Adrenal gland (tissue), 9 donors: ENCODE measurements at regions not wholly inside any gene's neighbourhood (a gene's known extent, or its start where the extent isn't known, plus 50 kb on each side); places are given as distances from the start of the nearest gene placed in this dataset.

Source experiments
- DNase-seq, 7 donors: peaks; one replicate each; pipeline ENCODE4 v3.0.0-alpha.2; 2019 to 2020
- H3K27ac ChIP-seq, 5 donors: fragments of 200-600 bp; sonication (generic) in 4 of 5; 1 replicate in 3 of 5; 2 replicates in 2 of 5; pipeline versions ENCODE4 v1.5.1 to v1.8.0; 2016 to 2020; ENCODE audit warnings: mild to moderate bottlenecking in 1 of 5
- H3K27me3 ChIP-seq: fragments of 200-600 bp; 2 replicates; pipeline ENCODE4 v1.8.0; 2021
- H3K36me3 ChIP-seq, 2 donors: fragments of 200-600 bp; replicated peaks in 1 of 2; 1 replicate in 1 of 2; 2 replicates in 1 of 2; pipeline versions ENCODE4 v1.5.1 to v1.8.0; 2018 to 2022
- H3K4me1 ChIP-seq, 2 donors: fragments of 200-600 bp; replicated peaks in 1 of 2; 1 replicate in 1 of 2; 2 replicates in 1 of 2; pipeline versions ENCODE4 v1.5.1 to v1.8.0; 2018 to 2021
- H3K4me3 ChIP-seq, 4 donors: fragments of 200-600 bp; sonication (generic) in 3 of 4; one replicate each; pipeline ENCODE4 v1.5.1; 2016 to 2018
- H3K9me3 ChIP-seq, 3 donors: fragments of 200-600 bp; sonication (generic) in 1 of 3; replicated peaks in 1 of 3; 1 replicate in 2 of 3; 2 replicates in 1 of 3; pipeline versions ENCODE4 v1.5.1 to v1.8.0; 2016 to 2021
- POLR2A ChIP-seq, 2 donors: fragments of 450-650 bp; IDR thresholded peaks; one replicate each; pipeline ENCODE4 v1.6.1; 2017; ENCODE audit warnings: antibody characterized with exemption in 2 of 2, mild to moderate bottlenecking in 2 of 2, moderate library complexity in 1 of 2
- WGBS, 4 donors: extraction: QIAGEN DNeasy Blood & Tissue Kit in 2 of 4; methylation state at CpG; one replicate each; pipeline versions ENCODE4 v1.1.5 to v1.1.7; 2013 to 2017; 5-methylcytosine and 5-hydroxymethylcytosine counted together
- intact Hi-C, 2 donors: fragments of 100-400 bp; cut with DNase I; formaldehyde crosslinking; loops; one replicate each; pipeline versions ENCODE4 v1.14.1 to v1.15.0; 2022 to 2023
- TF ChIP-seq, protein P1 (sequence below), 6 experiments: fragments of 450-650 bp in 4 of 6; fragments of 200-600 bp in 2 of 6; sonication (generic) in 1 of 6; IDR thresholded peaks; 1 replicate in 5 of 6; 2 replicates in 1 of 6; pipeline versions ENCODE4 v1.5.1 to v1.8.0; 2016 to 2021; ENCODE audit warnings: antibody characterized with exemption in 6 of 6, mild to moderate bottlenecking in 2 of 6, moderate library complexity in 1 of 6
- donor health status: healthy with polysubstance abuse.
- donor health status: Bipolar disorder and iron deficiency.
- donor health status: DM: yes; HTN: yes; CAD: no.
- donor health status: DM: no; HTN: no; CAD: no.
- donor health status: DM: no; HTN: no; CAD: no.

DNA sequence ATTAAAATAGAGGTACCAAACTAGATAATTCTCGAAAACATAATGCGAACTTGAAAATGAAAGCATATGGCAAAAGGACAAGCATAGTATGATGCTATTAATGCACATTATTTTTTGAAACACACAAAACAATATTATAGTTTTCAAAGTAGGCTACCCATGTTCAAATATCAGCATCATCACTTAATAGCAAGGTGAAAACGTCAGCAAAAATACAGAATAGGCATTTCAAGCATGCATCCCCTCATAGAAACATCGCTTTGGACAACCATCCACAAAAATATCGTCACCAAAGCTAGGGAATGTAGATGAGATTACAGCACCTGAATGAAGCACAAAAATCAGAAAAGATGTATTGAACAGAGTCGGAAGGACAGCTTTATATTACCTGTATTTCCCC is 814.5 kb upstream of the LRRC4C start:
- intact Hi-C loops: no loop called here
- H3K27ac ChIP-seq: no peak overlapping the region
- TF ChIP-seq, protein P1, sequence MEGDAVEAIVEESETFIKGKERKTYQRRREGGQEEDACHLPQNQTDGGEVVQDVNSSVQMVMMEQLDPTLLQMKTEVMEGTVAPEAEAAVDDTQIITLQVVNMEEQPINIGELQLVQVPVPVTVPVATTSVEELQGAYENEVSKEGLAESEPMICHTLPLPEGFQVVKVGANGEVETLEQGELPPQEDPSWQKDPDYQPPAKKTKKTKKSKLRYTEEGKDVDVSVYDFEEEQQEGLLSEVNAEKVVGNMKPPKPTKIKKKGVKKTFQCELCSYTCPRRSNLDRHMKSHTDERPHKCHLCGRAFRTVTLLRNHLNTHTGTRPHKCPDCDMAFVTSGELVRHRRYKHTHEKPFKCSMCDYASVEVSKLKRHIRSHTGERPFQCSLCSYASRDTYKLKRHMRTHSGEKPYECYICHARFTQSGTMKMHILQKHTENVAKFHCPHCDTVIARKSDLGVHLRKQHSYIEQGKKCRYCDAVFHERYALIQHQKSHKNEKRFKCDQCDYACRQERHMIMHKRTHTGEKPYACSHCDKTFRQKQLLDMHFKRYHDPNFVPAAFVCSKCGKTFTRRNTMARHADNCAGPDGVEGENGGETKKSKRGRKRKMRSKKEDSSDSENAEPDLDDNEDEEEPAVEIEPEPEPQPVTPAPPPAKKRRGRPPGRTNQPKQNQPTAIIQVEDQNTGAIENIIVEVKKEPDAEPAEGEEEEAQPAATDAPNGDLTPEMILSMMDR (IDR thresholded peaks at IDR 0.05): no peak
- TF ChIP-seq POLR2A (IDR thresholded peaks at IDR 0.05): no peak
- H3K4me3 ChIP-seq: no peak overlapping the region
- no peak for DNase-seq
- no peaks in the 10 kb centered on the region for H3K27me3 ChIP-seq
- H3K36me3 ChIP-seq: no peaks in the 10 kb centered on the region
- WGBS, 4 donors: 87 to 91% (median 88%) methylated on average over 6 of the region's 6 CpGs
- H3K4me1 ChIP-seq: no peaks in the 10 kb centered on the region
- peaks cover 0 to 6% (median 0%) of the 10 kb centered on the region in 3 donors for H3K9me3 ChIP-seq

DNA sequence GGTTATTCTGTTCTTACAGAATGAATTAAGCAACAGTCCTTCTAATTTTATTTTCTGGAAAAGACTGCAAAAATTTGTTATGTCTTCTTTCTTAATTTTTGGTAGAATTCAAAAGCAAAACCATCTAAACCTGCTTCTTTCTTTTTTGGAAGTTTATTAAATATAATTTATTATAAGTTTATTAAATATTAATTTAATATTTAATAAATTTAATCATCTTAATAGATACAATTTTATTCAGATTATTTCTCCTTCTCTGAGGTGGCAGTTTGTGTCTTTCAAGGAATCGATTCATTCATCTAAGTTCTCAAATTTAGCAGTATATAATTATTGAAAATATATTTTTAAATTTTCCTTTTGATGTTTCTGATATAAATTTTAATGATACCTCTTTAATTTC is 837.5 kb upstream of the LRRC4C start:
- 82 to 92% (median 87%) methylated on average over 1 of the region's 1 CpG for WGBS, 4 donors
- Histone ChIP-seq H3K27me3 (no peaks in the 10 kb centered on the region), H3K27ac (no peak overlapping the region), H3K4me3 (no peak overlapping the region), H3K4me1 (no peaks in the 10 kb centered on the region), H3K36me3 (no peaks in the 10 kb centered on the region), H3K9me3 (no peaks in the 10 kb centered on the region)
- intact Hi-C loops: no loop called here
- no peak for DNase-seq
- TF ChIP-seq, protein P1 (IDR thresholded peaks at IDR 0.05): no peak
- TF ChIP-seq POLR2A (IDR thresholded peaks at IDR 0.05): no peak

GRCh38 chr11:42299780-42300179 is 840.3 kb upstream of the LRRC4C start:
- Histone ChIP-seq H3K27me3 (no peaks in the 10 kb centered on the region), H3K4me3 (no peak overlapping the region), H3K9me3 (no peaks in the 10 kb centered on the region), H3K27ac (no peak overlapping the region), H3K36me3 (no peaks in the 10 kb centered on the region), H3K4me1 (no peaks in the 10 kb centered on the region)
- no peak for TF ChIP-seq POLR2A (IDR thresholded peaks at IDR 0.05)
- TF ChIP-seq, protein P1 (IDR thresholded peaks at IDR 0.05): no peak
- intact Hi-C loops: no loop called here
- 85 to 93% (median 88%) methylated on average over 1 of the region's 1 CpG for WGBS, 4 donors
- DNase-seq: no peak

DNA sequence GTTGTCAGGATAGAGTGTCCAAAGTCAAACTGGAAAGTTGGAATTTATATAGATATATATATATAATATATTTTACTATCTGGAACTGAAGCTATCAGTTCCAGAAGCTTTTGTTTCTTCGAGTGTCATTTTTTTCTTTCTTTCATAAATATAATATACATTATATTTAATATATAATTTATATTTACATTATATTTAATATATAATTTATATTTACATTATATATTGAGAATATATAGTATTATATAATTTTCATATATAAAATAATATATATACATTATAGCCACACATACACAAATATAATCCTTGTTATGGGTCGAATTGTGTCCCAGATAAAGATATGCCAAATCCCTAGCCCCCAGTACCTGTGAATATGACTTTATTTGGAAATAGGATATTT is 842.3 kb upstream of the LRRC4C start:
- Histone ChIP-seq H3K36me3 (no peaks in the 10 kb centered on the region), H3K27me3 (no peaks in the 10 kb centered on the region), H3K9me3 (no peaks in the 10 kb centered on the region), H3K4me1 (no peaks in the 10 kb centered on the region), H3K4me3 (no peak overlapping the region), H3K27ac (no peak overlapping the region)
- no peak for TF ChIP-seq POLR2A (IDR thresholded peaks at IDR 0.05)
- TF ChIP-seq, protein P1 (IDR thresholded peaks at IDR 0.05): no peak
- WGBS, 4 donors: 79 to 92% (median 85%) methylated on average over 2 of the region's 2 CpGs
- intact Hi-C loops: no loop called here
- no peak for DNase-seq
